ENCODE measurements at regions not wholly inside any gene's neighbourhood (a gene's known extent, or its start where the extent isn't known, plus 50 kb on each side); places are given as distances from the start of the nearest gene placed in this dataset.

GRCh38 chr16:35310999-35311398 lies 1851.6 kb downstream of the TP53TG3F start:
- CTCF ChIA-PET: no interaction called here
- POLR2A ChIA-PET: no interaction called here

GRCh38 chr16:35311475-35311874 lies 1852.1 kb downstream of the TP53TG3F start:
- DNase-seq (ENCODE audit: low read depth, low spot score): no peak
- POLR2A ChIA-PET: no interaction called here
- CTCF ChIA-PET: no interaction called here
- no peak overlapping the region for H3K4me3 ChIP-seq (ENCODE audit: low read depth, low read length)
- no peak for TF ChIP-seq CTCF (IDR thresholded peaks at IDR 0.05; ENCODE audit: insufficient read depth, low read length, missing control alignments)

More at GRCh38 chr16:35310999-35311398, 1851.6 kb downstream of the TP53TG3F start:
- TF ChIP-seq CTCF (IDR thresholded peaks at IDR 0.05; ENCODE audit: insufficient read depth, low read length, missing control alignments): no peak
- DNase-seq (ENCODE audit: low read depth, low spot score): no peak
- no peak overlapping the region for H3K4me3 ChIP-seq (ENCODE audit: low read depth, low read length)

- no peak for TF ChIP-seq CTCF (IDR thresholded peaks at IDR 0.05; ENCODE audit: insufficient read depth, low read length, missing control alignments)
- no peak overlapping the region for H3K4me3 ChIP-seq (ENCODE audit: low read depth, low read length)
- POLR2A ChIA-PET: no interaction called here
- DNase-seq (ENCODE audit: low read depth, low spot score): no peak
- CTCF ChIA-PET: no interaction called here
Observed at GRCh38 chr16:35314298-35314697, 1854.9 kb downstream of the TP53TG3F start.

- TF ChIP-seq CTCF (IDR thresholded peaks at IDR 0.05; ENCODE audit: insufficient read depth, low read length, missing control alignments): no peak
- no peak for DNase-seq (ENCODE audit: low read depth, low spot score)
- POLR2A ChIA-PET: no interaction called here
- CTCF ChIA-PET: no interaction called here
- no peak overlapping the region for H3K4me3 ChIP-seq (ENCODE audit: low read depth, low read length)
Observed at GRCh38 chr16:35319536-35320192, 1860.3 kb downstream of the TP53TG3F start.

GRCh38 chr16:35325936-35326335 lies 1866.5 kb downstream of the TP53TG3F start:
- DNase-seq (ENCODE audit: low read depth, low spot score): no peak
- no peak for TF ChIP-seq CTCF (IDR thresholded peaks at IDR 0.05; ENCODE audit: insufficient read depth, low read length, missing control alignments)
- POLR2A ChIA-PET: no interaction called here
- CTCF ChIA-PET: no interaction called here
- no peak overlapping the region for H3K4me3 ChIP-seq (ENCODE audit: low read depth, low read length)

GRCh38 chr16:35339337-35339736 lies 1879.9 kb downstream of the TP53TG3F start:
- no peak overlapping the region for H3K4me3 ChIP-seq (ENCODE audit: low read depth, low read length)
- ChIA-PET POLR2A (no interaction called here), CTCF (no interaction called here)
- no peak for DNase-seq (ENCODE audit: low read depth, low spot score)
- no peak for TF ChIP-seq CTCF (IDR thresholded peaks at IDR 0.05; ENCODE audit: insufficient read depth, low read length, missing control alignments)

All from AG04449 (cell line).